ENCODE measurements at regions not wholly inside any gene's neighbourhood (a gene's known extent, or its start where the extent isn't known, plus 50 kb on each side); places are given as distances from the start of the nearest gene placed in this dataset.

GRCh38 chr6:126949786-126950185 is 168.7 kb upstream of the RSPO3 start:
- Histone ChIP-seq H3K9ac (ENCODE audit: low read length) (no peak overlapping the region), H3K27me3 (ENCODE audit: insufficient read depth, low read length) (no peaks in the 10 kb centered on the region), H3K79me2 (ENCODE audit: insufficient read depth, low read length) (no peaks in the 10 kb centered on the region), H3K27ac (ENCODE audit: low read depth, low read length, poor library complexity, severe bottlenecking) (no peak overlapping the region), H3K9me2 (ENCODE audit: low read depth, low read length) (no peaks in the 10 kb centered on the region), H3K4me3 (ENCODE audit: low read depth, low read length, poor library complexity, severe bottlenecking) (no peak overlapping the region), H4K20me1 (ENCODE audit: insufficient read depth, low read length) (no peaks in the 10 kb centered on the region), H3K9me3 (ENCODE audit: low read length) (no peaks in the 10 kb centered on the region), H2AFZ (ENCODE audit: low read length) (no peak overlapping the region), H3K4me1 (ENCODE audit: insufficient read depth, low read length, severe bottlenecking) (no peaks in the 10 kb centered on the region), H3K4me2 (ENCODE audit: low read length) (no peak overlapping the region), H3F3A (ENCODE audit: insufficient read depth, low read length) (no peaks in the 10 kb centered on the region), H3K36me3 (ENCODE audit: insufficient read depth, low read length) (no peaks in the 10 kb centered on the region)
- TF ChIP-seq, protein P1, sequence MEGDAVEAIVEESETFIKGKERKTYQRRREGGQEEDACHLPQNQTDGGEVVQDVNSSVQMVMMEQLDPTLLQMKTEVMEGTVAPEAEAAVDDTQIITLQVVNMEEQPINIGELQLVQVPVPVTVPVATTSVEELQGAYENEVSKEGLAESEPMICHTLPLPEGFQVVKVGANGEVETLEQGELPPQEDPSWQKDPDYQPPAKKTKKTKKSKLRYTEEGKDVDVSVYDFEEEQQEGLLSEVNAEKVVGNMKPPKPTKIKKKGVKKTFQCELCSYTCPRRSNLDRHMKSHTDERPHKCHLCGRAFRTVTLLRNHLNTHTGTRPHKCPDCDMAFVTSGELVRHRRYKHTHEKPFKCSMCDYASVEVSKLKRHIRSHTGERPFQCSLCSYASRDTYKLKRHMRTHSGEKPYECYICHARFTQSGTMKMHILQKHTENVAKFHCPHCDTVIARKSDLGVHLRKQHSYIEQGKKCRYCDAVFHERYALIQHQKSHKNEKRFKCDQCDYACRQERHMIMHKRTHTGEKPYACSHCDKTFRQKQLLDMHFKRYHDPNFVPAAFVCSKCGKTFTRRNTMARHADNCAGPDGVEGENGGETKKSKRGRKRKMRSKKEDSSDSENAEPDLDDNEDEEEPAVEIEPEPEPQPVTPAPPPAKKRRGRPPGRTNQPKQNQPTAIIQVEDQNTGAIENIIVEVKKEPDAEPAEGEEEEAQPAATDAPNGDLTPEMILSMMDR (IDR thresholded peaks at IDR 0.05; ENCODE audit: low read length) = no peak
- no peak for TF ChIP-seq EZH2 (IDR thresholded peaks at IDR 0.05; ENCODE audit: borderline replicate concordance, low read length)

DNA sequence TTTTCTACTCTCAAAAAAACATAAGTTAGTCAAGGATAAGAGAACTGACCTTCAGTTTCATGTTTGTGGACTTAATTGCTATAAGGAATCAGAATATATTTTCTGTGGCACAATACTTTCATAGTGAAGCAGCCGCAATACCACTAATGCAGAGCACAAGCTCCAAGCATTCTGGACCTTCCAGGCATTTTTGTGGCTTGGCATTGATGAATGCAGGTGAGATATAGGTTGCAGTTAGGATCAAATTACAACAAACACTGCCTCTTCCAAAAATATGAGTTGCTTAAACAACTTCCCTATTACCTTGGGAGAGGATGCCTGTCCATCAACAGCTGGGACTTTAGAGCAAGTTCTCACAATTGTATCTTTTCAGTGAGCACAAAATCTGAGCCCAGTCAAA is 162.8 kb upstream of the RSPO3 start:
- Histone ChIP-seq H3K79me2 (ENCODE audit: insufficient read depth, low read length) (no peaks in the 10 kb centered on the region), H4K20me1 (ENCODE audit: insufficient read depth, low read length) (no peaks in the 10 kb centered on the region), H3K4me2 (ENCODE audit: low read length) (no peak overlapping the region), H3K9me3 (ENCODE audit: low read length) (no peaks in the 10 kb centered on the region), H3K27ac (ENCODE audit: low read depth, low read length, poor library complexity, severe bottlenecking) (no peak overlapping the region), H3K9me2 (ENCODE audit: low read depth, low read length) (no peaks in the 10 kb centered on the region), H3F3A (ENCODE audit: insufficient read depth, low read length) (no peaks in the 10 kb centered on the region), H3K4me1 (ENCODE audit: insufficient read depth, low read length, severe bottlenecking) (no peaks in the 10 kb centered on the region), H3K36me3 (ENCODE audit: insufficient read depth, low read length) (no peaks in the 10 kb centered on the region), H3K9ac (ENCODE audit: low read length) (no peak overlapping the region), H3K4me3 (ENCODE audit: low read depth, low read length, poor library complexity, severe bottlenecking) (no peak overlapping the region), H2AFZ (ENCODE audit: low read length) (no peak overlapping the region), H3K27me3 (ENCODE audit: insufficient read depth, low read length) (no peaks in the 10 kb centered on the region)
- TF ChIP-seq EZH2 (IDR thresholded peaks at IDR 0.05; ENCODE audit: borderline replicate concordance, low read length) = no peak
- TF ChIP-seq, protein P1 (IDR thresholded peaks at IDR 0.05; ENCODE audit: low read length) = no peak

GRCh38 chr6:126957721-126958120 is 160.8 kb upstream of the RSPO3 start:
- Histone ChIP-seq H3F3A (ENCODE audit: insufficient read depth, low read length) (no peaks in the 10 kb centered on the region), H3K9ac (ENCODE audit: low read length) (no peak overlapping the region), H2AFZ (ENCODE audit: low read length) (no peak overlapping the region), H3K4me2 (ENCODE audit: low read length) (no peak overlapping the region), H3K9me2 (ENCODE audit: low read depth, low read length) (no peaks in the 10 kb centered on the region), H4K20me1 (ENCODE audit: insufficient read depth, low read length) (no peaks in the 10 kb centered on the region), H3K27ac (ENCODE audit: low read depth, low read length, poor library complexity, severe bottlenecking) (no peak overlapping the region), H3K4me3 (ENCODE audit: low read depth, low read length, poor library complexity, severe bottlenecking) (no peak overlapping the region), H3K9me3 (ENCODE audit: low read length) (no peaks in the 10 kb centered on the region), H3K79me2 (ENCODE audit: insufficient read depth, low read length) (no peaks in the 10 kb centered on the region), H3K4me1 (ENCODE audit: insufficient read depth, low read length, severe bottlenecking) (no peaks in the 10 kb centered on the region), H3K36me3 (ENCODE audit: insufficient read depth, low read length) (no peaks in the 10 kb centered on the region), H3K27me3 (ENCODE audit: insufficient read depth, low read length) (no peaks in the 10 kb centered on the region)
- TF ChIP-seq, protein P1 (IDR thresholded peaks at IDR 0.05; ENCODE audit: low read length) = no peak
- no peak for TF ChIP-seq EZH2 (IDR thresholded peaks at IDR 0.05; ENCODE audit: borderline replicate concordance, low read length)

All from OCI-LY1 (cell line).